ENCODE measurements at regions not wholly inside any gene's neighbourhood (a gene's known extent, or its start where the extent isn't known, plus 50 kb on each side); places are given as distances from the start of the nearest gene placed in this dataset.

DNA sequence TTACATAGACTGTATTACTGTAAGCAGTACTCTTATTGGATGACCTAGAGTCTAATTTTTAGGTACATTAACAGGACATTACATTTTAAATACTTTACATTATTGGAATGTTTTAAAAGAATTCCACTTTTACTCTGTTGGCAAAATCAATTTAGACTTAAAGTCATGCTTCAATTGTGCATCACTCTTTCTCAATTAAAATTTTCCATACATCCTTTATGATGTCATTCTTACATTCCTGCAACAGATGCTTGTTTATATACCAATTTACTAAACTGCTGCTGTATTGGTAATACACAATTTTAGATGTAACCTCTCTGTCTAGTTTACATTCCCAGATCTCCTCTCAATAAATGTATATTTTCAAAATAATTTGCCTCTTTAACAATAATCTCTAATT, 440.1 kb downstream of the ZEB2 start:
- no peak for DNase-seq (ENCODE audit: low spot score)

DNA sequence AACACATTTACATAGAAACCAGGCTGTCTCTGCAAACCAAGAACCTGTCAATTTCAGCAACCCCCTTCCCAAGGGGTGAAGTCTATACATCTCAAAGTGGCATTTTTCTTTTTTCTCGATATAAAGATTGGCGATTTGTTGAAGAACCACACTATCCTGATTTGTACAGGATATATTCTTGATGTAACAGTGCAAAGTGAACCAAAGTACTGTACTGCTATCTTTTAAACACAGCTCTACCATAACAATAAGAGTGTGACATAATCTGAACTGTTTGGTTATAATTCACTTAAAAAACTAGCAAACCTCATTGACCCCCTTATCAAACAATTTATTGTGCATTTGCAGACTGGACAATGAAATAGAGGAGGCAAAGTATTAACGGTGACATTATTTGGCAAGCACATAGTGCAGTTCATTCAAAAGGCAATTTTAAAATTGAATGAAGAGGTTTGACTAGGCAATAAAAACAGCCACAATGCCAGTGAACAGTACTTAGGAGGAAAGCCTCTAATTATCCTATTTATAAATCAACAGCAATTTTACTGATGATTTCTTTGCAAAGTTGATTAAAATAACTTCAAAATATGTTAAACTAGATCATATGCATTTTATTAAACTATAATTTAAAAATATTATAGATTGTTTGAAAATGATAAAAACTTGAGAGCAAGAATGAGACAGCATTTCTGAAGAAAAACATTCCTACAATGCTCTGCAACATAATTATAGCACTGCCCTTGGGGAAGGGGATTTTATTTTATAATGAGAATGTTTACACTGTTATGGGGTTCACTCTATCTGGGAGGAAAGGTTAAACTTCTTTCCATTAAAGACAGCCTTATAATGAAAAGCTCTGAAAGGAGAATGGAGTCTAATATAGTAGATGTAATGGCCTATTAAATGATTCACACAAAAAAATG, 440.9 kb downstream of the ZEB2 start:
- no peak for DNase-seq (ENCODE audit: low spot score)

DNA sequence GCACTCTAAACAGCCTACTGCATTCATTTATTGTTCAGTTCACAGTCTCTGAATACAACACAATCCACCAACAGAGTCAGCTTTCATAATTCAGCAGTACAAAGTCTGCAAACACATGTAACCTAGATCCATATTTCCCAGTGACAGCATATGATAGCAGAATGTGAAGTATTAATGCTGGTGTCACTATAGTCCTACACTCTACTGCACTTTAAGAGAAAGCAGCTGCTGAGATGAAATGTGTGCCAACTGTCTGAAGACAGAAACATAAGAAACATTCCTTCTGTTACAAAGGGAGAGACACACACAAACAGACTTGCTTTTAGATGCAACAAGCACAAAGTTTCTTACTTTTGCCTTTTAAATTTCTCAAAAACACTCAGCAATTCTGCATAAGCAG, 441.8 kb downstream of the ZEB2 start:
- no peak for DNase-seq (ENCODE audit: low spot score)

DNA sequence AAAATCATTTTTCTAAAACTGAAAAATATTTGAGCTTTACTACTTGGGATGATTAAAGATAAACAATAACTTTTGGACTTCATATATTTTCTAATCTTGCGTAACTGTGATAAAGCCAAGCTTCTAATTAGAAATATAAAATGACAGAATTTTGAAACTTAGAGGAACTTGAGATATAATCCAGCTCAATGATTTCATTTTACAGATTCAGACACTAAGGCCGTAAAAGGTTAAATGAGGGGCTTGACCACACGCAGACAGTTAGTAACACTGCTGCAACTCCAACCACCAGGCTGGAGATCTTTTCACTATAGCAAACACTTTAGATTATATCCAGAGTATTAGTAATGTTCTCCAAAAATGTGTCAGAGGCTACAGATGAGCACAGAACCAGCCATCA, 445.5 kb downstream of the ZEB2 start:
- DNase-seq (ENCODE audit: low spot score) = no peak

DNA sequence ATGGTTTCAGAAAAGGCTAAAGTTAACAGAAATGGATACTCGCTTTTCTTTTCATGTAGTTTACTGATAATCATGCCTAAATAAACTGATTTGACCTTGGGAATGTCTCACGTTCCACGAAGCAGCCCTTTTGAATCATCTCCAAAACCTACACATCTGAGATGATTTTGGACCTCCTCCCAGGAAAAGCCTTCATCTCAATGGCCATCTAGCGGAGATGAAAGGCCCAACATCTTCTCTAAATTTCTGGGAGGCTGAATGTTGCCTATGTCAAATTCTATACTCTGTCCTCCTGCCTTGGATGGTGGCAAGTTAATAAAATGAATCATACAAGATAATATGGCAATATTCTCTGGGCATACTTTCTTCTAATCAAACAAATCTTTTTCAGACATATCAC, 448.5 kb downstream of the ZEB2 start:
- DNase-seq (ENCODE audit: low spot score) = no peak

DNA sequence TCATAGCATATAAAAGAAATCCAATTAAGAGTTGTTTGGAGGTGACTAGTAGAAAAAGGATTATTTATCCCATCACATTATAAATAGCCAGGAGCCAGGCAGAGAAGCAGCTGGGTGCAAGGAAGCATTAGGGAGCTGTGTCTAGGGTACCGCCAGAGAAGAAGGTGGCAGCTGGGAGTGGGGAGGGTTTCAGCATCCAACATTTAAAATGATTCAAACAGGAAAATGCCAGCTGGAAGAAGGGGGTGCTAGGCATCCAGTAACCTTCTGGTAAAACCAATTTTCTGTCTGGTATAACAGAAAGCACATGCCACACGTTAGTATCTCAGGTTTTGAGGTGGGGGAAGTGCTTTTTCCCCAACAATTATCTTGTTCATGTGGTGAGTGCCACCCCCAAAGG, 452.4 kb downstream of the ZEB2 start:
- no peak for DNase-seq (ENCODE audit: low spot score)

DNA sequence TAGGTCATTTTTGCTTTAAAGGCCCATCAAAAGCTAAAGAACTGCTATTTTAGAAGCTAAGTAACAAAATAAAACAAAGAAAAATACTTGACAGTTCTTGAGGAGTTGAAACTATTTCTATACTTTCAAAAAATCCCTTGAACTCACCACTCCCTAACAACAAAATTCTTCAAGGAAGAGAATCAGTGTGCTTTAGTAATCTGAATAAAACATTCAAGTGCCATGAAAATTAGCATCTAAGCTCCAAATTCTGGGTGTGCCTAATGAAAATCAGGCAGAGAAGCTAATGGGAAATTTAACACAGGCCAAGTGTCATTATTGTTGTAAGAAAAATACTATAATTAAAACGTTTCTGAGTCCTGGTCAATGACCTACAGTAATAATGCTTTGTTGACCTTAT, 456.3 kb downstream of the ZEB2 start:
- no peak for DNase-seq (ENCODE audit: low spot score)

DNA sequence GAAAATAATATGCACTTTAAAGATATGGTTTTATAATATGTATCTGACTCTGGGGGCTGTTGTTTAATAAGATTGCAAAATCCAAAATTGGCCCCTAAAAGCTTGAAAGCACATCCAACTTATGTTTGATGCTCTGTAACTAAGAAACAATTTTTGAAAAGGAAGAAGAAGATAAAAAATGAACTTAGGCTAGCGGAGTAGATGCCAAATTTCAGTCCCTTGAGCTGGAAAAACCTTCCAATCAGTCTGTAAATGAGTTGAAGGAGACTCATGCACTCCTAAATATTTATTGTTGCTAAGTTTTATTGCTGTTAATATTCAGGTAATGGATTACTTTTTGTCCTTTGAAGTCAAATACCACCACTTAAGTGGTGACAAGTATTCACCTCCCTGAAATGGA, 465.0 kb downstream of the ZEB2 start:
- no peak for DNase-seq (ENCODE audit: low spot score)

DNA sequence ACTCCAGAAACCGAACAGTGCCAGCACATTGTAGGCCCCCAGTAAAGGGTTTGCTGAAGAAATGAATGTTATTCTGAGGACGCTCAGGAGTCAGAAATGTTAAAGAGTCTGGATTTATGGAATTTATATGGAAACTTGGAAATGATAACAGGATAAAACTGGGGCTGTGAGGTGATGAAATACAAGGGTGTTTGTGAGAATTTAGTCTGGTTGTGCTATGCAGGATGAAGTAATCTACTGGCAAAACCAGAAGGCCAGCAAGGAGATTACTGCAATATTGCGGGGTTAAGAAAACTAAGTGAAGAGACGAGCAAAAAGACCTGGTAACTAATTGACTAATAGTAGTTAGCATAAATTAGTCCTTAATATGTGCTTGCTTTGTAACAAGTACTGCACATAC, 467.8 kb downstream of the ZEB2 start:
- DNase-seq (ENCODE audit: low spot score) = no peak

DNA sequence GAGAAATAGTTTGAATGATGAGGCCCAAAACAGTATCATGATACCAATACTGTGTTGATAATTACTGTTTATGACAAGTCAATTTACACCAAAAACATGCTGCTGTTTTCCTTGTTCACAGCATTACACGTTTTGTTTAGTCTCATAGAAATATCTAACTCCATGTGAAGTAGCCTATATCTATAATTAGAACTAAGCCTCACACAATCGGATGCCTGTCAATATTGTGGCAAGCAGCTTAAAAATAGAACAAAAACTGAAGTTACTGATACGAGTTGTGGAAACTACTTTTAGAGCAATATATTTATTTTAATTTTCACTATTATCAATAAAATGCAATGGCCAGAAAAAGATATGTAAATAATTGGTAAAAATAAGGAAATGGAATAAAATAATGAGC, 470.8 kb downstream of the ZEB2 start:
- no peak for DNase-seq (ENCODE audit: low spot score)

DNA sequence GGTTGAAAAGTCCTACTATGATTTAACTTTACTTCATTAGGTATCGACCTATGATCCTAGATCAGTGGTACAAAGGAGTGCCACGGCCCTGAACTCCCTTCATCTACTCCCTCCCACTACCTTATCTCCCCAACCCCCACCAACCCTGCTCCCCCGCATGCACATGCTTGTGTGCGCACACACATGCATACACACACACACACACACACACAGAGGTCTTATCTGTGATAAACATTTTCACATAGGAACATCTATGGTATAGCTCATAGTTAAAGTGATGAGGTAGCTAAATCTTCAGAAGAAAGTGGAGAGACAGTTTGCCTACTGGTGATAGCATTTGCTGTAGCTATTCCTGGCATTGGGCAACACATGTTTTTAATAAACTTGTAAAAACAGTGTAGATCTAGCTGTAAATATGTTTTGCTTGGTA, 471.3 kb downstream of the ZEB2 start:
- no peak for DNase-seq (ENCODE audit: low spot score)

DNA sequence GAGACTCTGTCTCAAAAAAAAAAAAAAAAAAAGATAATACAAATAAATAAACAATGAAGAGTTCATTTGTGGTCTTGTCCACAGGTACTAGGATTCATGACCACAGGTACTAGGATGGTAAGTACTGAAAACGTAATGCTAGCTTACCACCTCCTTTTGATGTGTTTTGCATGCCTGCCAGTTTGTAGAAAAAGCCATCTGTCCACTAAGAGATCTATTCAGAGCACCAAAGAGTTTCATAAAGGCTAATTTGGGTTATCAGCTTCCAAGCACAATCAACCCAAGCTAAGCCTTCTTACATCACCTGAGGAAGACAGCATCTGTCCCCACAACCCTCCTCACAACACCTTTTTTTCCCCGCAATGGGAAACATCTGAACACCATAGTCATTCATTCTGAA, 477.2 kb downstream of the ZEB2 start:
- no peak for DNase-seq (ENCODE audit: low spot score)

DNA sequence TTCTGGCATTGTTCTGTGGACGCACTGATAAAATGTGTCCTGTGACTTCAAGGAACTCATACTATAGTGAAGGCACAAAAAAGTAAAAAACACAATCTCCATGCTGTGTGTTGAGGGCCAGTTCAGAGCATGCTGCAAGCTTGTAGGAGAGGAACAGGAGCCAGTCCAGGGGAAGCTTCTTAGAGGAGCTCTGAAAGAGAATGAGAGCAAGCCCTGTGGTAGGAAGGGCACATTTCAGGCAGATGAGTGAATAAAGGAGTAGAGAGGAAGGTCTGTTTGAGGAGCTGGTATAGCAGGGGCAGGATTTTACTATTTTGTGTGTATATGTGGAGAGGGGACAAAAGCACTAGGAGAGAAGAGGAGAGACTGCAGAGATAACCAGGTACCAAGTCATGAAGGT, 478.3 kb downstream of the ZEB2 start:
- DNase-seq (ENCODE audit: low spot score) = no peak

DNA sequence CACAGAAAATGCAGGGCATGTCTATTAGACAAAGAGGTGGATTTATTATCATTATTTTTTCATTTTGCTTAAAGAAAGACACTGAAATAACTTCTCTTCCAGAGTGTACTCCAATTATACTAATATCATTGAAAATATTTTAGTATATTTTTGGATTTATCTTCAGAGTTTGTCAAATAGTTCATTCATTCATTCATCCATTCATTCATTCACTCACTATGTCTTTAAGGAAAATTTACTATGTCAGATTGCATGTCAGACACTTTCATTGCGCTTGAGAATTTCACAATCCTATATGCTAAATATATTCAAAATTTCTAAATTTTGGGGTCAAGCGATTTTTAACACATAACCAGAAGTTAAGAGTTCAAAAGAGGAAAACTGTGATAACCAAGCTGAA, 479.1 kb downstream of the ZEB2 start:
- no peak for DNase-seq (ENCODE audit: low spot score)

DNA sequence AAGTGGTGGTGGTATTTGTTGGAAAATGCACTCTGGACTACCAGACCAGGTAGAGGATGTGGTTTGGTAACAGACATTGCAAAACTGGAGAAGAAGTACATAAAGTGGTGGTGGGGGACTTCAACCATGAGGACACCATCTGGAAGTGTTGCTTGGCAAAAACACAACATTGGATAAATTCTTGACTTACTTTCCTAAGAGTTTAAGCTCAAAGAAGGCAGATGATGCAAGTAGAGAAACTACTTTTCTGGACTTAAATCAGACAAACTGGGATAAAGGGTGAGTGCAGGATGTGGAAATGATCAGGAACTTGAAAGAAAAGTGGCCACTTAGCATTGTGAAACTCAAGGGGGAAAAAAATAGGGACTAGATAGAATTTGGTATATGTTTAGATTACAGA, 487.4 kb downstream of the ZEB2 start:
- DNase-seq (ENCODE audit: low spot score) = no peak

DNA sequence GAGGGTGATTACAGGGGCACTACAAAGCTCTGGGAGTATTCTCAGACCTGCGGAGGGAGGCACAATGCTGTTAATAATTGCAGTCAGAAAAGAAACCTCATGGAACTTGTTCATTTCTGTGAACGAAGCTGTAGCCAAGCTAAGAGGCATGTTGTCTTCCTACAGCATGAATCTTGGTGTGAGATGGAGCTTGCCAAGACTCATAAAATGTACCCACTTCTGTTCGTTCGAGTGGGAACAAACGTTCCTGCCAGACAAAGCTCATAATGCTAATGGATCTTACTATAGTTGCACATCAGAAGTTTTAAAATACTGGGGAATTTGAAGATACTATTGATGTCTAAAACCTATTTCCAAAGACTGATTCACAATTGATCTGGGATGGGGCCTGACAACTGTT, 489.1 kb downstream of the ZEB2 start:
- no peak for DNase-seq (ENCODE audit: low spot score)

DNA sequence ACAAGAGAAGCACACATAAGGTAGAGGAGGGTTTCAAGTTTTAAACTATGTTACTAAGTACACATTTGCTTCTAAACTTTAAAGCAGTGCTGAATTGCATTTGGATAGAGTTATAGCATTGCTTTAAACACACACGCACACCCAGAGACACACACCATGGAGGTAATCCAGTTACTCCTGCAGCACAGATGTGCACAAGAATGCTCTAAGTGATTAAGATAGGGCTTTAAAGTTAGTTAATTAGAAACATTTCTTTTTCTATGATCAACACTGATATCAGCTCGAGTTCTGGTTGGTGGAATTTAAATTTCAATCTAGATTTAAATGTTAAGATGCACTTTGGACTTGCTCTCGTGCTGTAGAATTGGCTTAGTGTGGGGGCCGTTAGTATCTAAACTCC, 492.3 kb downstream of the ZEB2 start:
- no peak for DNase-seq (ENCODE audit: low spot score)

DNA sequence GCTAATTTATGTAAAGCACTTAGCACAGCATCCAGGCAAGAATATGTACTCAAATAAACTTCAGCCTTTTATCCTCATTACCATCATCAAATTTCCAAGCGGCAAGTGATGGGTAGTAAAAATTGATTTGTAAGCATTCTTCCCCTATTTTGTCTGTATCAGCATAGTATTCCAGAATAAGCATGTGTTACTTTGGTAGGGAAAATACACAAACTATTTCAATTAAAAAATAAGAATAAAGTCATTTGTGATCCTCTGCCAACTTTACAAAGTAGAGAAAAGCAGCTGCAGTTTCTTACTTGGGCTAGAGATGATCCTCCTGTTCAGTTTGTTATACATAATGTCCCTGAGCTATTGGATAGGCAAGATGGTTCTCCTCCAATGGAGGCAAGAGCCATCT, 493.2 kb downstream of the ZEB2 start:
- DNase-seq (ENCODE audit: low spot score) = no peak

DNA sequence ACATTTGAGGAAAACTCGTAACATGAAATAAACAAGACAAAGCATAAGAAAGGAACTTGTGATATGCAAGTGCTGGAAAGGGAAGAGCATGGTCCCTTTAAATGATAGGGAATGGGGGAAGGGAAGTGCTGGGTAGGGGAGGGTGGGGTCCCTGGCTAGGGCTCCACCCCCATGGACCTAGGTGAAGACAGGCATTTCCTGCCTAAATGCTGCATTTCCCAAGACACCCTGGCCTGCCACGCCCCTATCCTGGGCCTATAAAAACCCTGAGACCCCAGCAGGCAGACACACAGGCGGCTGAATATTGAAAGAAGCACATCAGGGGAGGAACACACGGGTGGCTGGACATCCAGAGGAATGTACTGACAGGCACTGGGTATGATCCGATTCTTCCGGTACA, 499.9 kb downstream of the ZEB2 start:
- DNase-seq (ENCODE audit: low spot score) = no peak

DNA sequence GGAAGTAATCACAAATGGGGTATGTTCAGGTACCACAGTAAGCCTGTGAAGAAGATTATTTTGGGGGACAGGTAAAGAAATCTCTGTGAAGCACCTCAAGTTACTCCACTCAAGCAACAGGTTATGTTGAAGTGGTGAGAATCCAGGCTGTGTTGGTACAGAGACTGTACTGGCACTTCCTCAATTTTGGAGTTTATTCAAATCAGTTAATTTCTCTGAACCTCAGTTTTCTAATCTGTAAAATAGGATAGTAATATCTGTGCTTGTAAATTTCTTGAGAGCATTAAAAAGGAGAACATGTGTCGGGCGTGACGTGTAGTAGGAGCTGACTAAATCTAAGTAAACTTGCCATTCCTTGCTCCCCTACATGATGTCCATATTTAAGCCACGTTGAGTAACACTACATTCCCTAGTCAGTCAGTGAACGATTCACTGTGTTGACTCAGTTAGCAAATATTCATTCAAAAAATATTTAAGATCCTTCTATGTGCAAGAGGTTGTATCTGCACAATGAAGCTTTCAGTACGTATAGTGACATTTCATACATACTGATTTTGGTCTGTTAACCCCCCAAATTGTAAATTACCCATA, 504.2 kb downstream of the ZEB2 start:
- DNase-seq (ENCODE audit: low spot score) = no peak

DNA sequence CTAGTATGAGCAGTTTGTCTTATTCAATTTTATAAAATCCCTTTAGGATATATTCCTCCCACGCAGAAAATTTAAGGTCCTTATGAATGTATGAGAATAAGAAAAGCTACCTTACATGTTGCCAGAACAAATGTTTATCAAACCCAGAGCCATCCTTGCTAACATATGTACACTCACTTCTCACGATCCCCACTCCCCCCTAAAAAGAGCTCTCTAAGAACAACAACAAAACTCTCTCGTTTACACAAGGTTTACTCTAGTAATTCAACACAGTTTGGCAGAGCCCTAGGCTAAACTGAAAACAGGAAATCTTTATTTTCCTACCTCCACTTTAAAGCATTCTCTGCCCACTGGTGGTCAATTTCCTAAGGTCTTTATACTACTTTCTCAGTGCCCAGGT, 504.9 kb downstream of the ZEB2 start:
- no peak for DNase-seq (ENCODE audit: low spot score)

DNA sequence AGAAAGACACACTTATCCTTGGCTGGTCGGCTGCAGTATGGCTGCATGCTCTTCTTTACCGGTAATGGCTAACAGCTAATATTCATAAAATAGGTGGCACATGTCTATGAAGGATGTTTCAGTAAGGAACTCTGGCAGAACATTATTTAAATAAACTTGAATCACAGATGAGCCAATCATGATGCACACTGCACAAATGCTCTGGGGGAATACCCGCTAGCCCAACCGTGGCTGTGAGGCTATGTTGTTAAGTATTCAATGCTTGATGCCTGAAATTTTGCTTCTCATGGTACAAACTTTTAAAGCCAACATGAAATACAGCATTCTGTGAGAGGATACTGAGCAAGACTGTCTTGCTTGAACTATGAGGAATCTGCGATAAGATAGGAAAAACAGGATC, 505.8 kb downstream of the ZEB2 start:
- no peak for DNase-seq (ENCODE audit: low spot score)

DNA sequence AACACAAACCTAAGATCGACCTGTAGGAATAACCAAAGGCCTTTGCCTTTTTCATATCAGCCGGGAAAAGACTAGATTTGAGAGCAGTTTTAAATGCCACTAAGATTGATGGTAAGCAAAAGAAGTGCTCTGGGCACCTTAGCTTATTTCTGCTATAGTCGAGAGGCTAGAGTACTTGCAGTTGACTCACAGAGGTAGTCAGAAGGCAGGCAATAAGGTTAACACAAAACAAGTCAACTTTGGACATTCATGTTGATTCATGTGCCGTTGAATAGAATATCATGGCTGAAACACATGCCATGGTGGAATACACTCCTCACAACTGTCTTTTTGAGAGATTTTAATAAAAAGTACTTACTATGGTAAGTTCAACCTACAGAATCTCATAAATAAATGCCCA, 507.6 kb downstream of the ZEB2 start:
- DNase-seq (ENCODE audit: low spot score) = no peak

DNA sequence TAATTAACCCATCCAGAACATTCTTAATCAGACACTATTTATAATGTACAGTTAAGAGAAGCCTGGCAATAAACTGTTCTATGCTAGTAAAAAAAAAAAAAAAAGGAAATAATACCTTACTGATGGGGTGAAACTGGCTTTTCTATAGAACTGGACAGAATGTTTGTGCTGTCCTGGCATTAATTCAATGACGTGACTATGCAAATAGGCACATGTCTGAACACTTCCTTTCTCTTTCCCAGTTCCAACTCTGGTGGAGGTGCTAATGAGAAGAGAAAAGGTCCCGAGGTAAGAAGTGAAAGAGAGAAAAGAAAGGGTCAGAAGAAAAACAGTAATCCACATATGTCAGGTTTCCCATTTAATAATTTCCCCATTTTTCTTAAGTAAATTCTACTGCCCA, 508.4 kb downstream of the ZEB2 start:
- DNase-seq (ENCODE audit: low spot score) = no peak
